ENCODE measurements at regions not wholly inside any gene's neighbourhood (a gene's known extent, or its start where the extent isn't known, plus 50 kb on each side); places are given as distances from the start of the nearest gene placed in this dataset.

- TF ChIP-seq CEBPZ (IDR thresholded peaks at IDR 0.05; ENCODE audit: low read depth, low read length), result no peak
- TF ChIP-seq SIX5 (IDR thresholded peaks at IDR 0.05; ENCODE audit: low read depth, low read length, severe bottlenecking), result no peak
- TF ChIP-seq CUX1 (IDR thresholded peaks at IDR 0.05; ENCODE audit: insufficient replicate concordance, low read depth, low read length), result no peak
These were observed 1244.0 kb upstream of the TENM3 start (continued) for GRCh38 chr4:180999217-180999616.

GRCh38 chr4:181004056-181004455, 1239.1 kb upstream of the TENM3 start:
- 40% methylated on average over 4 of the region's 4 CpGs for WGBS (ENCODE audit: insufficient coverage, insufficient replicate concordance, low lambda C conversion rate, missing lambda C conversion rate)
- H3K9me3 ChIP-seq (replicated peaks; ENCODE audit: control insufficient read depth, insufficient read depth, low read length), result no peaks in the 10 kb centered on the region
- no peak overlapping the region for H3K27ac ChIP-seq (ENCODE audit: control insufficient read depth, insufficient read depth)
- in situ Hi-C loops (cut with MboI) (no loop called here), intact Hi-C loops (cut with micrococcal nuclease; ENCODE audit: unreplicated experiment) (no loop called here)
- H3K9ac ChIP-seq (ENCODE audit: control insufficient read depth, insufficient read depth, low read length), result no peak overlapping the region
- H3K36me3 ChIP-seq (ENCODE audit: control insufficient read depth in 2 of 2, insufficient read depth in 2 of 2, low read length in 1 of 2), result no peaks in the 10 kb centered on the region
- DNase-seq (ENCODE audit: low read depth, low spot score) (no peak), FAIRE-seq (no peak), ATAC-seq (no peak)
- ChIA-PET POLR2A (no interaction called here), SMC1A (ENCODE audit: uncharacterized antibody, unreplicated experiment) (interaction anchor here (0.9 kb wide), 1 partner anchor 12 kb away, joined by 3 read pairs; no protein-coding TSS in a partner anchor), RAD21 (ENCODE audit: unreplicated experiment) (no interaction called here), CTCF (interaction anchor here (0.7 to 1.0 kb wide), 2 partner anchors 9 to 11 kb away, joined by 3 read pairs; no protein-coding TSS in a partner anchor)
- BruUV-seq (replicated peaks), result no TSS peak
- H3K4me3 ChIP-seq, result no peak overlapping the region
- H3K79me2 ChIP-seq (ENCODE audit: control insufficient read depth, insufficient read depth, low read length), result no peaks in the 10 kb centered on the region
- H4K20me1 ChIP-seq (ENCODE audit: control insufficient read depth, insufficient read depth), result no peaks in the 10 kb centered on the region
- H2AFZ ChIP-seq (ENCODE audit: control insufficient read depth, low read depth, low read length), result no peak overlapping the region
- no peaks in the 10 kb centered on the region for H3K27me3 ChIP-seq (replicated peaks in 1 of 2; ENCODE audit: control insufficient read depth in 2 of 2, insufficient read depth in 2 of 2, low read length in 1 of 2)
- H3K4me2 ChIP-seq (ENCODE audit: control insufficient read depth, insufficient read depth), result no peak overlapping the region
- no peaks in the 10 kb centered on the region for H3K4me1 ChIP-seq (ENCODE audit: control insufficient read depth, insufficient read depth, low read length)
- TF ChIP-seq ZNF207 (IDR thresholded peaks at IDR 0.05; ENCODE audit: borderline replicate concordance), result no peak
- no peak for TF ChIP-seq NR2C1 (IDR thresholded peaks at IDR 0.05)
- TF ChIP-seq NFXL1 (IDR thresholded peaks at IDR 0.05; ENCODE audit: borderline replicate concordance), result no peak
- no peak for TF ChIP-seq MYB (IDR thresholded peaks at IDR 0.05; ENCODE audit: borderline replicate concordance, low read depth, low read length)
- TF ChIP-seq ZNF592 (IDR thresholded peaks at IDR 0.05), result no peak

Data from GM12878 (cell line).